ENCODE measurements at regions not wholly inside any gene's neighbourhood (a gene's known extent, or its start where the extent isn't known, plus 50 kb on each side); places are given as distances from the start of the nearest gene placed in this dataset.

DNA sequence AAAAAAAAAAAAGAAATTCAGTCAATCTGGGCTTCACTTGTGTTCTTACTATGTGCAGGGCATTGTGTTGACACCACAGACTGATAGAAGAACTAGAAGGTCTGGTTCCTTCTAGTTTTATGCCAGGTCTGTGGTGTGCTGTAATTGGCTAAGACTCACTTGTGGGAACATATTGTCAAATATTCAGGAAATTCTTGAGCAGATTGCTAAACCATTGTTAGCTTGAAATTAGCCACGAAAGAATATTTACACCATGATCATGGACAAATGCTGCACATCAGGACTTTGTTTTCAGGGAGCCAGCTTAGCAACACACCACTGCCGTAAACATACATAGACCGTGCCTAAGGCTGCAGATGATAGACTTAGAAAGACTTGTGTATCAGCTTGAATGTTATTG is 74.6 kb downstream of the GTPBP8 start:
- TF ChIP-seq, protein P1, sequence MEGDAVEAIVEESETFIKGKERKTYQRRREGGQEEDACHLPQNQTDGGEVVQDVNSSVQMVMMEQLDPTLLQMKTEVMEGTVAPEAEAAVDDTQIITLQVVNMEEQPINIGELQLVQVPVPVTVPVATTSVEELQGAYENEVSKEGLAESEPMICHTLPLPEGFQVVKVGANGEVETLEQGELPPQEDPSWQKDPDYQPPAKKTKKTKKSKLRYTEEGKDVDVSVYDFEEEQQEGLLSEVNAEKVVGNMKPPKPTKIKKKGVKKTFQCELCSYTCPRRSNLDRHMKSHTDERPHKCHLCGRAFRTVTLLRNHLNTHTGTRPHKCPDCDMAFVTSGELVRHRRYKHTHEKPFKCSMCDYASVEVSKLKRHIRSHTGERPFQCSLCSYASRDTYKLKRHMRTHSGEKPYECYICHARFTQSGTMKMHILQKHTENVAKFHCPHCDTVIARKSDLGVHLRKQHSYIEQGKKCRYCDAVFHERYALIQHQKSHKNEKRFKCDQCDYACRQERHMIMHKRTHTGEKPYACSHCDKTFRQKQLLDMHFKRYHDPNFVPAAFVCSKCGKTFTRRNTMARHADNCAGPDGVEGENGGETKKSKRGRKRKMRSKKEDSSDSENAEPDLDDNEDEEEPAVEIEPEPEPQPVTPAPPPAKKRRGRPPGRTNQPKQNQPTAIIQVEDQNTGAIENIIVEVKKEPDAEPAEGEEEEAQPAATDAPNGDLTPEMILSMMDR (IDR thresholded peaks at IDR 0.05) = no peak
- TF ChIP-seq POLR2A (IDR thresholded peaks at IDR 0.05) = no peak
- 78 to 90% methylated on average over 3 of the region's 3 CpGs for WGBS, 2 donors
- H3K27me3 ChIP-seq = no peaks in the 10 kb centered on the region
- no peaks in the 10 kb centered on the region for H3K36me3 ChIP-seq
- no peak for DNase-seq
- intact Hi-C loops (cut with DNase I) = no loop called here
- H3K27ac ChIP-seq = no peak overlapping the region
- H3K9me3 ChIP-seq = peaks cover 0 to 8% (median 0%) of the 10 kb centered on the region in 3 donors
- peaks cover 0 to 15% (median 0%) of the 10 kb centered on the region in 3 donors for H3K4me1 ChIP-seq
- no peak overlapping the region for H3K4me3 ChIP-seq

DNA sequence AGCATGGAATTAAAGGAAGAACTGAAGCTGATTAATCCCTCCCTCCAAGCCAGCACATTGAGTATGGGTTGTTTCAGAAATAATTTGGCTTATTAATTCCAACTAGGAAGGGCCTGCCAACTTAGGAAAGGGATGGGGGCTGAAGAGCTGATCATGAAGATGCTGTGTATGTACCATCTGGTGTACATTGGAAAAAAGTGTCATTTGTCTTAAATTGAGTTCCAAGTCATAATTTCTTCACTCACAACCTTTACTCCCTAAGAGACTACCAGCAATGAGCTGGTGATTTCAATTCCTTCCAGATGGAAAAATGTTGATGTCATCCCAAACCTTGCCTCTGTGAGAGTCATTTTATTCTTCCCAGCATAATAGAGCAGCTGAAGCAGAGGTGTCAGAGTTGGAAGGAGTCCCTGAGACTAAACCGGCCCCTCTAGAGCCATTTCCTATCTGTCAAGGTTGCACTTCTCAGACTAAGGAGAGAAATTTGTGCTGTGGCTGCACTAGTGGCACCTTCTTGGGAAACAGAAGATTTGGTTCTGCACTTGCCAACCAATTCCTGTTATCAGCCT is 79.4 kb downstream of the GTPBP8 start:
- Histone ChIP-seq H3K27me3 (no peaks in the 10 kb centered on the region), H3K4me1 (no peaks in the 10 kb centered on the region), H3K27ac (no peak overlapping the region), H3K4me3 (no peak overlapping the region), H3K9me3 (peaks cover 0 to 8% (median 0%) of the 10 kb centered on the region in 3 donors), H3K36me3 (no peaks in the 10 kb centered on the region)
- intact Hi-C loops (cut with DNase I) = no loop called here
- TF ChIP-seq POLR2A (IDR thresholded peaks at IDR 0.05) = no peak
- TF ChIP-seq, protein P1 (IDR thresholded peaks at IDR 0.05) = no peak
- 60 to 100% methylated on average over 1 of the region's 1 CpG for WGBS, 2 donors
- DNase-seq = no peak

DNA sequence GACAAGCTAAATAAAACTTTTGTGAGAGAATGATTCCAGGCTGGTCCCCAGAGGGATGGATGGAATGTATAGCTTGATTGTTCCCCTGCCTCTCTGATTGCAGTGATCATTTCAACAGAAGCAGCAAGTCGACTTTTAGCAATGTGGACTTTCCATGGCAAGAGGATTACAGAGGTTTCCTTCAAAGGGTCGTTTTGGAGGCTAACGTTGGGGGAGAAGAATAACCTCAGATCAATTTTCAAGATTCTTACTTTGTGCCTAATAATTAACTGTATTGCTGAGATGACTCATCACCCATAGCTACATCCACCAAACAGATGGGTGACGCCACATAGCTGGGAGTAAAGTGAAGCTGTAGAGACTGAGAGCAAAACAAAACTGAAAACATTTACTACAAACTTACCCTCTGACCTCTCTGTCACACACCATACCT is 79.9 kb downstream of the GTPBP8 start:
- 37 to 48% methylated on average over 4 of the region's 4 CpGs for WGBS, 2 donors
- DNase-seq = no peak
- TF ChIP-seq, protein P1 (IDR thresholded peaks at IDR 0.05) = no peak
- TF ChIP-seq POLR2A (IDR thresholded peaks at IDR 0.05) = no peak

DNA sequence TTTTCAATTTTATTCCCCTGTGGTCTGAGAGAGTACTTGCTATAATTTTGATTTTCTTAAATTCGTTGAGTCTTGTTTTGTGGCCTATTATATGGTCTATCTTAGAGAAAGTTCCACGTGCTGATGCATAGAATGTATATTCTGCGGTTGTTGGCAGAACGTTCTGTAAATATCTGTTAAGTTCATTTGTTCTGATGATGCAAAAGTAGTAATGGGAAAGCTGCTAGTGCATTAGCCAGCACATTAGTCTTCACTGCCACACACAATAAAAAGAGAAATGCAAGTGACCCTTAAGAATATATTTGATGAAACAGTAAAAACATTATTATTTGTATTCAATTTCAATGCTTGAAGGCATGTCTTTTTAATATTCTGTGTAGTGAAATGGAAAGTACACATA is 84.8 kb downstream of the GTPBP8 start:
- no peak for DNase-seq
- no peak overlapping the region for H3K4me3 ChIP-seq
- no peaks in the 10 kb centered on the region for H3K9me3 ChIP-seq
- no peak overlapping the region for H3K27ac ChIP-seq
- no peaks in the 10 kb centered on the region for H3K27me3 ChIP-seq
- intact Hi-C loops (cut with DNase I) = no loop called here
- no peaks in the 10 kb centered on the region for H3K4me1 ChIP-seq
- WGBS, 2 donors = 50 to 70% methylated on average over 4 of the region's 4 CpGs
- no peaks in the 10 kb centered on the region for H3K36me3 ChIP-seq
- TF ChIP-seq, protein P1 (IDR thresholded peaks at IDR 0.05) = no peak
- TF ChIP-seq POLR2A (IDR thresholded peaks at IDR 0.05) = no peak

More for the DNA sequence above, 79.9 kb downstream of the GTPBP8 start:
- Histone ChIP-seq H3K27ac (no peak overlapping the region), H3K4me1 (no peaks in the 10 kb centered on the region), H3K27me3 (no peaks in the 10 kb centered on the region), H3K4me3 (no peak overlapping the region), H3K9me3 (peaks cover 0 to 2% (median 0%) of the 10 kb centered on the region in 3 donors), H3K36me3 (no peaks in the 10 kb centered on the region)
- intact Hi-C loops (cut with DNase I) = no loop called here

DNA sequence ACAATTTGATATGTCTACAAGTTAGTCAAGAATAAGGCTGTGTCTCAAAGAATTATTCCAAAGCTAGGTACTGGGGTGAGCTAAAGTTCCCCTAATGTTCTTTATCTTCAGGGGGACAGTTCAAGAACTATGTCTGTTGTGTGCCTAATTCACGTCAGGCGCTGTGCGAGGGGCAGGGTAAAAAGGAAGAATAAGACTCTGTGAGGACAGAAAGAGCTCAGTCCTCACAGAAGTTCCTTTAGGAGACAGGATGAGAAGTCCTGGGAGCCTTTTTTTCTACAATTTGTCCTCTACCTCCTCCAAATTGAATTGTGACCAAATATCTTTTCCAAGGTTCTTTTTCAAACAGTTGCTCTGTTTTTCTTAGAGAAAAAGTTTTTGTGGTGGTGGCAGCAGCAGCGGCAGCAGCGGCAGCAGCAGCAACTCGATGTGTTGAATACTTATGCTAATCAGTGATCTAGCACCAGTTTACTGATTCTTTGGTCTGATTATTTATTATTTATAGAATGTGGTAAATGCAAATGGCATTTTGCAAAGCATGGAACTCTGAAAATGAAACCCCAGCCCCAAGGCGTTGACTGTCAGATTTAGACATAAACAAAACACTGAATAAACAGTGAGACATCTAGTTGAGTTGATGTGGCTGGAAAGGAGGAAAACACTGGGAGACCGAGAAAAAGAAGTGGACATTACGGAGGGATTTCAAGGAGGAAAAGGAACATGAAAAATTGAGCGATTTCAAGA is 88.6 kb downstream of the GTPBP8 start:
- Histone ChIP-seq H3K4me1 (no peaks in the 10 kb centered on the region), H3K27ac (peak overlapping the region in 2 of 4 donors; percentile 47 to 63), H3K9me3 (no peaks in the 10 kb centered on the region), H3K27me3 (no peaks in the 10 kb centered on the region), H3K36me3 (no peaks in the 10 kb centered on the region), H3K4me3 (peak overlapping the region in 1 of 4 donors; percentile 24)
- WGBS, 2 donors = 47 to 62% methylated on average over 10 of the region's 10 CpGs
- TF ChIP-seq, protein P1 (IDR thresholded peaks at IDR 0.05) = no peak
- TF ChIP-seq POLR2A (IDR thresholded peaks at IDR 0.05) = no peak
- intact Hi-C loops (cut with DNase I) = no loop called here
- no peak for DNase-seq

Measured in esophagus squamous epithelium (tissue), 5 donors.